SK-N-SH treated with all-trans-retinoic acid at 6 μM for 48 hours (cell line): ENCODE measurements at regions not wholly inside any gene's neighbourhood (a gene's known extent, or its start where the extent isn't known, plus 50 kb on each side); places are given as distances from the start of the nearest gene placed in this dataset.

Source experiments
- ARNTL ChIP-seq: fragments of 450-650 bp; formaldehyde crosslinking; IDR thresholded peaks from 2 replicates; pipeline ENCODE4 v1.5.0; 2020; ENCODE audit warnings: low read depth, mild to moderate bottlenecking, moderate library complexity, borderline replicate concordance
- BACH2 ChIP-seq: fragments of 250-450 bp; sonication (Bioruptor Pico); IDR thresholded peaks from 2 replicates; pipeline ENCODE4 v1.9.0; 2021; ENCODE audit warnings: mild to moderate bottlenecking, borderline replicate concordance
- ESRRG ChIP-seq: fragments of 250-450 bp; sonication (Bioruptor Pico); IDR thresholded peaks from 2 replicates; pipeline ENCODE4 v1.6.1; 2021; ENCODE audit warnings: mild to moderate bottlenecking
- ISL1 ChIP-seq: fragments of 250-450 bp; sonication (Bioruptor Pico); IDR thresholded peaks from 2 replicates; pipeline ENCODE4 v2.1.2; 2022; ENCODE audit warnings: mild to moderate bottlenecking, moderate library complexity
- RARB ChIP-seq: fragments of 250-450 bp; sonication (Bioruptor Pico); IDR thresholded peaks from 2 replicates; pipeline ENCODE4 v1.8.0; 2021; ENCODE audit warnings: mild to moderate bottlenecking, moderate library complexity
- TOX ChIP-seq: fragments of 250-450 bp; sonication (Bioruptor Pico); IDR thresholded peaks from 2 replicates; pipeline ENCODE4 v1.8.0; 2021; ENCODE audit warnings: mild to moderate bottlenecking, moderate library complexity, borderline replicate concordance
- ZC3H10 ChIP-seq: fragments of 250-450 bp; sonication (Bioruptor Pico); IDR thresholded peaks from 2 replicates; pipeline ENCODE4 v1.5.1; 2021; ENCODE audit warnings: mild to moderate bottlenecking, moderate library complexity
- ZFP3 ChIP-seq: fragments of 250-450 bp; sonication (Bioruptor Pico); IDR thresholded peaks from 2 replicates; pipeline ENCODE4 v1.5.0; 2020; ENCODE audit warnings: mild to moderate bottlenecking, moderate library complexity
- ZFP30 ChIP-seq: fragments of 450-650 bp; formaldehyde crosslinking; IDR thresholded peaks from 2 replicates; pipeline ENCODE4 v1.5.0; 2022; ENCODE audit warnings: mild to moderate bottlenecking, moderate library complexity
- TF ChIP-seq, protein P1 (sequence below): fragments of 250-450 bp; sonication (Bioruptor Pico); IDR thresholded peaks from 2 replicates; pipeline ENCODE4 v1.8.0; 2021; ENCODE audit warnings: low read depth, mild to moderate bottlenecking, moderate library complexity, borderline replicate concordance
- TF ChIP-seq, protein P2 (sequence below): fragments of 250-450 bp; sonication (Bioruptor Pico); IDR thresholded peaks from 2 replicates; pipeline ENCODE4 v1.8.0; 2020; ENCODE audit warnings: mild to moderate bottlenecking, moderate library complexity, borderline replicate concordance

DNA sequence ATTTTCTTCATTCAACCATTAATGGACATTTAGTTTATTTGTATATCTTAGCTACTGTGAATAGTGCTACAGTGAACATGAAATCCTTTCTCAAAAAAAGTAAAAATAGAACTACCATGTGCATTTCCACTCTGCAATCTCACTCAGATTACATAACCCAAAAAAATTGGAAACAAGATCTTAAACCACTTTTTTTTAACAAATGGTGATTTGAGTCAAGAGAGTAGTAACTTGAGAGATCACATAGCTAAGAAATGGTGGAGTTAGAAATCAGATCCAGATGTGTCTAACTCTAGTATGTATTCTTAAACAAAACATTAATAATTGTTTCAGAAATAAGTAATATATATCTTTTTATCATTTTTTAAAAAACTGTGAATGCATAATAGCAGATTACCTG, 318.3 kb upstream of the SGCG start:
- TF ChIP-seq, protein P1, sequence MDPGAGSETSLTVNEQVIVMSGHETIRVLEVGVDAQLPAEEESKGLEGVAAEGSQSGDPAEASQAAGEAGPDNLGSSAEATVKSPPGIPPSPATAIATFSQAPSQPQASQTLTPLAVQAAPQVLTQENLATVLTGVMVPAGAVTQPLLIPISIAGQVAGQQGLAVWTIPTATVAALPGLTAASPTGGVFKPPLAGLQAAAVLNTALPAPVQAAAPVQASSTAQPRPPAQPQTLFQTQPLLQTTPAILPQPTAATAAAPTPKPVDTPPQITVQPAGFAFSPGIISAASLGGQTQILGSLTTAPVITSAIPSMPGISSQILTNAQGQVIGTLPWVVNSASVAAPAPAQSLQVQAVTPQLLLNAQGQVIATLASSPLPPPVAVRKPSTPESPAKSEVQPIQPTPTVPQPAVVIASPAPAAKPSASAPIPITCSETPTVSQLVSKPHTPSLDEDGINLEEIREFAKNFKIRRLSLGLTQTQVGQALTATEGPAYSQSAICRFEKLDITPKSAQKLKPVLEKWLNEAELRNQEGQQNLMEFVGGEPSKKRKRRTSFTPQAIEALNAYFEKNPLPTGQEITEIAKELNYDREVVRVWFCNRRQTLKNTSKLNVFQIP (CRISPR knock-in tag), result no peak
- TF ChIP-seq TOX (CRISPR knock-in tag) (no peak), ARNTL (CRISPR knock-in tag) (no peak), ZFP3 (CRISPR knock-in tag) (no peak), ZFP30 (no peak), RARB (CRISPR knock-in tag) (no peak), ZC3H10 (no peak), ISL1 (no peak), ESRRG (CRISPR knock-in tag) (no peak), BACH2 (CRISPR knock-in tag) (no peak)
- TF ChIP-seq, protein P2, sequence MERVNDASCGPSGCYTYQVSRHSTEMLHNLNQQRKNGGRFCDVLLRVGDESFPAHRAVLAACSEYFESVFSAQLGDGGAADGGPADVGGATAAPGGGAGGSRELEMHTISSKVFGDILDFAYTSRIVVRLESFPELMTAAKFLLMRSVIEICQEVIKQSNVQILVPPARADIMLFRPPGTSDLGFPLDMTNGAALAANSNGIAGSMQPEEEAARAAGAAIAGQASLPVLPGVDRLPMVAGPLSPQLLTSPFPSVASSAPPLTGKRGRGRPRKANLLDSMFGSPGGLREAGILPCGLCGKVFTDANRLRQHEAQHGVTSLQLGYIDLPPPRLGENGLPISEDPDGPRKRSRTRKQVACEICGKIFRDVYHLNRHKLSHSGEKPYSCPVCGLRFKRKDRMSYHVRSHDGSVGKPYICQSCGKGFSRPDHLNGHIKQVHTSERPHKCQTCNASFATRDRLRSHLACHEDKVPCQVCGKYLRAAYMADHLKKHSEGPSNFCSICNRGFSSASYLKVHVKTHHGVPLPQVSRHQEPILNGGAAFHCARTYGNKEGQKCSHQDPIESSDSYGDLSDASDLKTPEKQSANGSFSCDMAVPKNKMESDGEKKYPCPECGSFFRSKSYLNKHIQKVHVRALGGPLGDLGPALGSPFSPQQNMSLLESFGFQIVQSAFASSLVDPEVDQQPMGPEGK, result no peak
